Caco-2 (cell line): ENCODE measurements at regions not wholly inside any gene's neighbourhood (a gene's known extent, or its start where the extent isn't known, plus 50 kb on each side); places are given as distances from the start of the nearest gene placed in this dataset.
A peak's percentile ranks its signal among the peaks of the same experiment; 100 is the strongest.
"Not testable (repeated sequence)": the region's sequence is repeated elsewhere in the genome, so short reads cannot be mapped to it uniquely, and the experiment has no call there.

ENCODE experiments used
- BruUV-seq: library from RNA; stranded (reverse); fragments of 400-500 nt; replicated peaks from 2 replicates; lab custom pipeline; 2021; lab: Mats Ljungman, UMichigan
- CTCF ChIA-PET: fragments of 300-600 bp; sonication (Branson Sonifier 250); formaldehyde crosslinking; loops from one replicate; lab custom pipeline; 2022; ENCODE audit warnings: antibody characterized with exemption; lab: Charles Lee
- POLR2A ChIA-PET: fragments of 300-600 bp; sonication (Branson Sonifier 250); formaldehyde crosslinking; loops from one replicate; lab custom pipeline; 2022; ENCODE audit warnings: antibody characterized with exemption; lab: Charles Lee
- DNase-seq, 2 experiments: peaks; one replicate each; pipeline versions ENCODE4 v3.0.0 to v3.0.0-alpha.2; 2020 to 2022
- H3K27me3 ChIP-seq: replicated peaks from 2 replicates; pipeline ENCODE4 v1.6.0; 2011; ENCODE audit warnings: low read length; ENCODE audit not compliant: control insufficient read depth, insufficient read depth
- H3K36me3 ChIP-seq: 2 replicates; pipeline ENCODE4 v1.5.1; 2011; ENCODE audit warnings: low read length; ENCODE audit not compliant: control insufficient read depth, insufficient read depth
- H3K4me1 ChIP-seq: fragments of 250-450 bp; sonication (Bioruptor Pico); 2 replicates; pipeline ENCODE4 v1.5.1; 2020; ENCODE audit warnings: mild to moderate bottlenecking
- H3K4me3 ChIP-seq: 2 replicates; pipeline ENCODE4 v1.5.1; 2011; ENCODE audit warnings: low read depth, mild to moderate bottlenecking, control low read depth, low read length
- H3K9me3 ChIP-seq: fragments of 250-450 bp; sonication (Bioruptor Pico); 2 replicates; pipeline ENCODE4 v1.5.1; 2020; ENCODE audit warnings: mild to moderate bottlenecking, moderate library complexity
- H3K27ac Mint-ChIP-seq: one replicate; pipeline ENCODE4 v1.8.0; 2022; ENCODE audit warnings: mixed read lengths; ENCODE audit not compliant: unreplicated experiment
- H3K27me3 Mint-ChIP-seq: one replicate; pipeline ENCODE4 v1.8.0; 2022; ENCODE audit warnings: mixed read lengths; ENCODE audit not compliant: insufficient read depth, unreplicated experiment
- H3K36me3 Mint-ChIP-seq: one replicate; pipeline ENCODE4 v1.8.0; 2022; ENCODE audit warnings: mild to moderate bottlenecking, mixed read lengths; ENCODE audit not compliant: insufficient read depth, unreplicated experiment
- H3K4me1 Mint-ChIP-seq: one replicate; pipeline ENCODE4 v1.8.0; 2022; ENCODE audit warnings: low read depth, mixed read lengths; ENCODE audit not compliant: unreplicated experiment
- H3K4me3 Mint-ChIP-seq: one replicate; pipeline ENCODE4 v1.8.0; 2022; ENCODE audit warnings: mild to moderate bottlenecking, moderate library complexity, mixed read lengths; ENCODE audit not compliant: unreplicated experiment
- H3K9me3 Mint-ChIP-seq: one replicate; pipeline ENCODE4 v1.8.0; 2022; ENCODE audit warnings: mixed read lengths; ENCODE audit not compliant: unreplicated experiment
- CTCF ChIP-seq, 2 experiments: fragments of 200-600 bp in 1 of 2; IDR thresholded peaks; 1 replicate in 1 of 2; 2 replicates in 1 of 2; pipeline versions ENCODE4 v1.5.1 to v1.8.0; 2011 to 2022; ENCODE audit warnings: antibody characterized with exemption in 1 of 2, control low read depth in 1 of 2, inconsistent platforms in 1 of 2, low read depth in 1 of 2, low read length in 1 of 2, mild to moderate bottlenecking in 1 of 2, moderate library complexity in 1 of 2; ENCODE audit not compliant: insufficient read depth in 1 of 2, severe bottlenecking in 1 of 2, unreplicated experiment in 1 of 2
- intact Hi-C: fragments of 100-400 bp; cut with micrococcal nuclease; formaldehyde crosslinking; loops from one replicate; pipeline ENCODE4 v1.10.0; 2022; ENCODE audit not compliant: unreplicated experiment

GRCh38 chr7:9071160-9071762 lies 637.9 kb downstream of the NXPH1 start:
- Mint-ChIP-seq H3K36me3 (no peaks in the 10 kb centered on the region), H3K9me3 (no peaks in the 10 kb centered on the region), H3K4me1 (no peaks in the 10 kb centered on the region), H3K27me3 (peaks cover 5% of the 10 kb centered on the region), H3K4me3 (no peak overlapping the region), H3K27ac (no peak overlapping the region)
- Histone ChIP-seq H3K36me3 (no peaks in the 10 kb centered on the region), H3K27me3 (no peaks in the 10 kb centered on the region), H3K9me3 (no peaks in the 10 kb centered on the region), H3K4me1 (no peaks in the 10 kb centered on the region), H3K4me3 (no peak overlapping the region)
- intact Hi-C loops = no loop called here
- TF ChIP-seq CTCF (IDR thresholded peaks at IDR 0.05; ENCODE audit: insufficient read depth in 1 of 2, low read depth in 1 of 2, low read length in 1 of 2, severe bottlenecking in 1 of 2, unreplicated experiment in 1 of 2) = no peak
- BruUV-seq = no TSS peak
- ChIA-PET CTCF (no interaction called here), POLR2A (no interaction called here)
- DNase-seq = no peak

DNA sequence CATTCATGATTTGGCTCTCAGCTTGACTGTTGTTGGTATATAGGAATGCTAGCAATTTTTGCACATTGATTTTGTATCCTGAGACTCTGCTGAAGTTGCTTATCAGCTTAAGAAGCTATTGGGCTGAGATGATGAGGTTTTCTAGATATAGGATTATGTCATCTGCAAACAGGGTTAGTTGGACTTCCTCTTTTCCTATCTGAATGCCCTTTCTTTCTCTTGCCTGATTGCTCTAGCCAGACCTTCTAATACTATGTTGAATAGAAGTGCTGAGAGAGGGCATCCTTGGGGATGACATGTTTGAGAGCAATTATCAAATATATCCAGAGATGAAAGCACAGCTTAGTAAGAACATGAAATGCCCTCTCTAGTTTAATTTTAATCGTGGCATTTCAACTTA lies 642.4 kb downstream of the NXPH1 start:
- H3K4me3 ChIP-seq, H3K4me3 Mint-ChIP-seq, DNase-seq, H3K36me3 ChIP-seq, H3K27me3 ChIP-seq, BruUV-seq, CTCF ChIA-PET, H3K27ac Mint-ChIP-seq, H3K4me1 ChIP-seq, H3K27me3 Mint-ChIP-seq, H3K9me3 Mint-ChIP-seq, intact Hi-C loops, H3K36me3 Mint-ChIP-seq, H3K4me1 Mint-ChIP-seq, POLR2A ChIA-PET, H3K9me3 ChIP-seq: not testable (repeated sequence)

- Histone ChIP-seq H3K36me3 (no peaks in the 10 kb centered on the region), H3K27me3 (no peaks in the 10 kb centered on the region), H3K9me3 (no peaks in the 10 kb centered on the region), H3K4me3 (no peak overlapping the region), H3K4me1 (no peaks in the 10 kb centered on the region)
- ChIA-PET CTCF (no interaction called here), POLR2A (no interaction called here)
- TF ChIP-seq CTCF (IDR thresholded peaks at IDR 0.05; ENCODE audit: insufficient read depth in 1 of 2, low read depth in 1 of 2, low read length in 1 of 2, severe bottlenecking in 1 of 2, unreplicated experiment in 1 of 2) = no peak
- no peaks in the 10 kb centered on the region for H3K9me3 Mint-ChIP-seq
- no peak overlapping the region for H3K4me3 Mint-ChIP-seq
- peak in 1 of 2 experiments; percentile 10 for DNase-seq
- intact Hi-C loops = no loop called here
- no TSS peak for BruUV-seq
- no peaks in the 10 kb centered on the region for H3K4me1 Mint-ChIP-seq
- no peaks in the 10 kb centered on the region for H3K36me3 Mint-ChIP-seq
- H3K27me3 Mint-ChIP-seq = peaks cover 4% of the 10 kb centered on the region
- H3K27ac Mint-ChIP-seq = no peak overlapping the region
These were observed 648.8 kb downstream of the NXPH1 start for GRCh38 chr7:9082203-9082602.
